Transverse colon (tissue), 4 donors: ENCODE measurements at regions not wholly inside any gene's neighbourhood (a gene's known extent, or its start where the extent isn't known, plus 50 kb on each side); places are given as distances from the start of the nearest gene placed in this dataset.

Experiments
- EP300 ChIP-seq: sonication (generic); formaldehyde crosslinking; IDR thresholded peaks from one replicate; pipeline ENCODE4 v1.6.1; 2017; ENCODE audit warnings: antibody characterized with exemption, low read depth
- POLR2AphosphoS5 ChIP-seq, 3 donors: sonication (generic); formaldehyde crosslinking; IDR thresholded peaks; one replicate each; pipeline ENCODE4 v1.6.1; 2016; ENCODE audit warnings: antibody characterized with exemption in 3 of 3
- TF ChIP-seq, protein P1 (sequence below), 5 experiments: fragments of 200-600 bp in 3 of 5; fragments of 450-650 bp in 2 of 5; sonication (generic) in 3 of 5; IDR thresholded peaks; 1 replicate in 2 of 5; 2 replicates in 3 of 5; pipeline ENCODE4 v1.5.1; 2016 to 2017; ENCODE audit warnings: antibody characterized with exemption in 5 of 5, inconsistent platforms in 3 of 5, mild to moderate bottlenecking in 2 of 5, moderate library complexity in 1 of 5

GRCh38 chr1:157457279-157457678 lies 95.0 kb downstream of the FCRL5 start:
- TF ChIP-seq, protein P1, sequence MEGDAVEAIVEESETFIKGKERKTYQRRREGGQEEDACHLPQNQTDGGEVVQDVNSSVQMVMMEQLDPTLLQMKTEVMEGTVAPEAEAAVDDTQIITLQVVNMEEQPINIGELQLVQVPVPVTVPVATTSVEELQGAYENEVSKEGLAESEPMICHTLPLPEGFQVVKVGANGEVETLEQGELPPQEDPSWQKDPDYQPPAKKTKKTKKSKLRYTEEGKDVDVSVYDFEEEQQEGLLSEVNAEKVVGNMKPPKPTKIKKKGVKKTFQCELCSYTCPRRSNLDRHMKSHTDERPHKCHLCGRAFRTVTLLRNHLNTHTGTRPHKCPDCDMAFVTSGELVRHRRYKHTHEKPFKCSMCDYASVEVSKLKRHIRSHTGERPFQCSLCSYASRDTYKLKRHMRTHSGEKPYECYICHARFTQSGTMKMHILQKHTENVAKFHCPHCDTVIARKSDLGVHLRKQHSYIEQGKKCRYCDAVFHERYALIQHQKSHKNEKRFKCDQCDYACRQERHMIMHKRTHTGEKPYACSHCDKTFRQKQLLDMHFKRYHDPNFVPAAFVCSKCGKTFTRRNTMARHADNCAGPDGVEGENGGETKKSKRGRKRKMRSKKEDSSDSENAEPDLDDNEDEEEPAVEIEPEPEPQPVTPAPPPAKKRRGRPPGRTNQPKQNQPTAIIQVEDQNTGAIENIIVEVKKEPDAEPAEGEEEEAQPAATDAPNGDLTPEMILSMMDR (IDR thresholded peaks at IDR 0.05): no peak
- TF ChIP-seq POLR2AphosphoS5 (IDR thresholded peaks at IDR 0.05) (no peak), EP300 (no peak)
